Stimulated activated CD4-positive, alpha-beta T cell treated with anti-CD3 and anti-CD28 coated beads, Interleukin-15, amount 100 ng/mL, for 48 hours (primary cell): ENCODE measurements at regions not wholly inside any gene's neighbourhood (a gene's known extent, or its start where the extent isn't known, plus 50 kb on each side); places are given as distances from the start of the nearest gene placed in this dataset.

ENCODE experiments used
- DNase-seq, 2 donors: peaks; one replicate each; pipeline ENCODE4 v3.0.0-alpha.2; 2020; ENCODE audit warnings: low read depth in 2 of 2

DNA sequence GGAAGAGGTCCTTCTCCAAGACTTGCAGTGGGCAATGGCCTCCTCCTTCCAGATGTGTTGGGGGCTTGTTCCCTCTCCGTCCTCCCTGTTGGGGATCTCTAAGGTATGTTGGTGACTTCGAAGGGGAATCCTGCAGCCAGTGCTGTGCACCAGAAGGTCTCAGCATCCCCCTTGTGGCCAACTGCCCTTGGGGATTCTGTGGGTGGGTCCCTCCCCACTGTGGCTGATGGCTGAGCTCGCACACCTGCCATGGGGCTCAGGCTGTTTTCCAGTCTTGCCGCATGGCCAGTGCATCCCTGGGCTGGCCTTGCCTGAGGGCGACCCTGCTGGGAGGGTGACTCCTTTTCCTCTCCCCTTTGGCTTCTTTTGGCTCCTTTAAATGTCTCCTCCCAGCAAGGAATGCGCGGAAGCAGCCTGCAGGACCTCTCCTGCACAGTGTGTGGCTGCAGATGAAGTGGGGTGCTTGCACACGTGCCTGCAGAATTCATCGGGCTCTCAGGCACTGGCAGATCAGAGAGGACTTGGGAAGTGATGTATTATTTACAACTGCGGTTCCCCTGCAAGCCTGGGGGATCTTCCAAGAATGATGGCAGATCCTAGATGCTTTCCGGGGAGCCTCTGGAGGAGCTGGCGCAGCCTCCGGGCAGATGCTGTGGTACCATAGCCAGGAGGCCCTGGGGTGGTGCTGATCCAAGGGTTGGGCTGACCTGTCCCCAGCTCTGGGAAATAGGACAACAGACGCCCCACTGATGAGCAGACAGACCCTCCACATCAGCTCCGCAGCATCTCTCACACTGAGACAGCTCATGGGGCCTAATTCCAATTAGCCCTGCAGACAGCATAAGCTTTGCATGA lies 410.0 kb downstream of the TCERG1L start:
- no peak for DNase-seq

DNA sequence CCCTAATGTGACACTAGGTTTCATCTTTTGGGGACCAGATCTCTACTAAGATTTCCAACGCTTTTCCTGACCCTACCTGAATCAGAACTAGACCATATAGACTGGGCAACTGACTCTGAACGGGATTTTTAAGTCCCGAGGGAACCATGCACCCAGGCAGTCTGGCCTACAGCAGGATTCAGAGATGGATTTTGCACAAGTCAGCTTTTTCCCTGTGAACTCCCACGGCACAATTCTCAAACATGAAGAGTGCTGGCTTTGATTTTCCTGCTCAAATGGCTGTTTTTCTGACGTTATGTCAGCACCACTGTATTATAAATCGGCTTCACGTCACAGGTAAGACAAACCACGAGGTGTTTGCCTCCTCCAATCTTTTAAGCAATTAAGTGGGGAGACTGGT lies 409.1 kb downstream of the TCERG1L start:
- DNase-seq, result no peak

- no peak for DNase-seq
These were observed 408.6 kb downstream of the TCERG1L start for GRCh38 chr10:130902929-130903328.

DNA sequence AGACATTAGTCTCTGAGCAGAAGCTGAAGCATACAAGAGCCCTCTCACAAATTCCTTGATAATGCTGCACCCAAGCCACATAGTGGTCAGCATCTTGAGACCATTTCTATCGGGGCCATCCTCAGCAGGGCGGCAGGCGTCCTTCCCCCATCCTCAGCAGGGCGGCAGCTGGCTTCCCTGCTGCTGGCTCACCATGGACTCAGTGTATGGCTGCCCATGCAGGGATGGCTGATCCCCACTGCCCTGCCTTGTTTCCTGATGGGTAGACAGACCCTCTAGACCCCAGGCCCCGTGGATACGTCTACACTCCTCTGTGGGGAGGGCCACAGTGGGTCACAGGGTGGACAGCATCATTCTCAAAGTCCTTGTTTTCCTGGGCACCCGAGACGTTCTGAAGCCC lies 406.8 kb downstream of the TCERG1L start:
- DNase-seq, result no peak

GRCh38 chr10:130905386-130905785 lies 406.1 kb downstream of the TCERG1L start:
- no peak for DNase-seq

DNA sequence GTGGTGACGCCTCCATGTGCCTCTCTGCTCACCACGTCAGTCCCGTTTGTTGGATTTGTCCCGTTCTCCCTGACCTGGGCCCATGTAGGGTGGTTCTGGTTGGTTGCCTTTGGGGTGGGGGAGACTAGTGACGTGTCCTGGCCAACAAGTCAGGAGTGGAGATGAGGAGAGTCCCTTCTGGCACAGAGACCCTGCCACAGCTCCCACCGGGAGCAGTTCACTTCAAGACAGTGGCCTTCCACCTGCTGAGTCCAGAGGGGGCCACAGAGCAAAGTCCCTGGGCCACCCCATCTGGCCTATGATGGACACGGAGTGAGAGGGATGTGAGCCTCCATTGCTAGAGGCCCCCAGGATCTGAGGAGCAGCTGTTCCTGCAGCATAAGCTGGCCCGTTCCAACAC lies 405.6 kb downstream of the TCERG1L start:
- no peak for DNase-seq

DNA sequence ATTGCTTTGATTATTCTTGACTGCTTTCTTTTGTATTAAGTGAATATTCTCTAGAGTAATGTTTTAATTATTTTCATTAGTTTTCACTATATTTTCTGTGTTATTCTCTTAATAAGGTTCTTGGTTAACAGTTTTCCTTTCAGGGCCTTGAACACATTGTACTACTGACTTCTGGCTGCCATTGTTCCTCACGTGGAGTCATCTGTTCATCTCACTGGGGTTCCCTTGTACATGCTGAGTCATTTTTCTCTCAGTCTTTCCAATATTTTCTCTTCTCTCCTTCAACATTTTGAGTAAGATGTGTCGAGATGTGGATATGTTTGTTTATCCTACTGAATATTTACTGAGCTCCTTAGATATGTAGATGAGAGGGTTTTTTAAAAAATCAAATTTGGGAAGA lies 400.7 kb downstream of the TCERG1L start:
- no peak for DNase-seq

GRCh38 chr10:130913844-130914243 lies 397.7 kb downstream of the TCERG1L start:
- no peak for DNase-seq

DNA sequence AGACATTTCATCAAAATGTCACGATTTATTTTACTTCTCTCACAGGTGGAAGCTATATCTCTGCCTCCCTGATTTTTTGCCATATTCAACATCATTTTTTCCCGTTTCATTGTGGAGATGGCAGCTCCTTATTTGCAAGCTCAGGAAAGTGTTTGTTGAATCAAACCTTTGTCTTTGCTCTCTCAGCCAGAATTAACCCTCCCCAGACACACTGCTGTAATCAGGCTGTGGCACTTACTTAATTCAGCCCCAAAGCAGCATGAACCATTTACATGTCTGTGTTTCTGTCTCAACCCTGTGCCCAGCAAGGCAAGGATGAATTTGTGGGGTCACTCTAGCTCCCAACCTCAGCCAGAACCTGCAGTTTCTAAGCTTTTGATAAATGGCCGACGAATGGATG lies 397.2 kb downstream of the TCERG1L start:
- DNase-seq, result no peak

- no peak for DNase-seq
These were observed 396.5 kb downstream of the TCERG1L start for GRCh38 chr10:130915065-130915464.

- DNase-seq, result no peak
These were observed 390.1 kb downstream of the TCERG1L start for GRCh38 chr10:130921461-130921860.

DNA sequence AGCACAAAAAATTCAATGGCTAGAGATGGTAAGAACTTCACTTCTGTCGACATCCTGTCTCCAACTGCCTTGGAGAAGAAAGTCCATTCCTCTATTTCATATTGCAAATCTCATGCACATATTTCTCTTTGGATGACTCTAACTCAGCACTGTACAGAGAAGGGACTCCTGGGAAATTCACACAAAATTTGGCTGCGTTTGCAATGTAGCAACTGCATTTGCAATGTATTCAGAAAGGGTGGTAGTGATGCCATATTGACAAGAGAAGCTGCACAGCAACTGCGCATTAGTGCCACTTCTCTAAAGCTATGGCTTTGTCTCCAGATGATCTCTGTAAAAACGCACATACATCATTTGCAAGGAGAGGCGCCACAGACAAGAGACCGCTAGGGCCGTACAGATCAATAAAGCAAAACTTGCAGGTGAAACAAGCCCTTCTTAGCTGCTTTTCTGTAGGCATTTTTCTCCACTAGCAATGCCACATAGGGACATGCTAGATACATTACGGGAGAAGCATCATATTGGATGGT lies 389.5 kb downstream of the TCERG1L start:
- DNase-seq, result no peak

GRCh38 chr10:130923596-130923995 lies 387.9 kb downstream of the TCERG1L start:
- no peak for DNase-seq

DNA sequence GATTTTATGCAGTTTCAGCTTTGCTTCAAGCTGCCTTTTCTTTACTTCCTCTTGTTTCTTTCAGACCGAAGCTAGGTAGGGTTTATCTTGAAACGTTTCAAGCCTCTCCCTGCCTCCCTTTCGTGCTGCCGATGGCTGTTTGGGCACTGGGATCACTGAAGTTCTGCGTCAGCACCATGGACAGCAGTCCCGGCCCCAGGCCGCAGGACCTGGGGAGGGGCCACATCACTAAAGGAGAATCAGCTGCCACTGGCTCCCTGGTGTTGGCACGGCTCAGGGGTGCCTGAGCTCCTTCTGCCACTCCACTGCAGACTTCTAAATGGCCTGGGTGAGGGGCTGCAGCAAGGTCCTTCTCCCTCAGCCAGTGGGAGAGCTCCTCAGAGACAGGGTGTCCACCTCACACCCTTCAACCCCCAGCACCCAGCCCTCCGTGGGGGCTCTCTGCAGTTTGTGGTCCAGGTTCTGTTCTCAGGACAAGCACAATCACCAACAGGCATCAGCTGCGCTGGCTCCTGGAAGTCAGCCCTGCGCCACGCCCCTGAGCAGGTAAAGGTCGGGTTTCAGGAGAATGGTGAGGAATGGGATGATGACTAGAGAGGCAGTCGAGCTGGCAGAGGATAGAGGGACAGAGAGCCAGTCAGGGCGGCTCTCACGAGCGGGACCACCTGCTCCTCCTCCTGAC lies 387.2 kb downstream of the TCERG1L start:
- DNase-seq, result no peak

DNA sequence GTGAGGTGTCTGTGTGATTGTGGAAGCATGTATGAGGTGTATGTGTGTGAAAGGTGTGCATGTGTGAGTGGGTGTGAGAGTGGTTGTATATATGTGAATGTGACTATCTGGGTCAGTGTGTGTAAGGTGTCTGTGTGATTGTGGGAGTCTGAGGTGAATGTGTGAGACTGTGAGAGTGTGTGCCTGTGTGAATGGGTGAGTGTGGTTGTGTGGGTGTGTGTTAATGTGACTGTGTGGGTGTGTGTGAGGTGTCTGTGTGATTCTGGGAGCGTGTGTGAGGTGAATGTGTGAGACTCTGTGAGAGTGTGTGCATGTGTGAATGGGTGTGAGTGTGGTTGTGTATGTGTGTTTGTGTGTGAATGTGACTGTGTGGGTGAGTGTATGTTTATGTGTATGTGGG lies 385.1 kb downstream of the TCERG1L start:
- no peak for DNase-seq

DNA sequence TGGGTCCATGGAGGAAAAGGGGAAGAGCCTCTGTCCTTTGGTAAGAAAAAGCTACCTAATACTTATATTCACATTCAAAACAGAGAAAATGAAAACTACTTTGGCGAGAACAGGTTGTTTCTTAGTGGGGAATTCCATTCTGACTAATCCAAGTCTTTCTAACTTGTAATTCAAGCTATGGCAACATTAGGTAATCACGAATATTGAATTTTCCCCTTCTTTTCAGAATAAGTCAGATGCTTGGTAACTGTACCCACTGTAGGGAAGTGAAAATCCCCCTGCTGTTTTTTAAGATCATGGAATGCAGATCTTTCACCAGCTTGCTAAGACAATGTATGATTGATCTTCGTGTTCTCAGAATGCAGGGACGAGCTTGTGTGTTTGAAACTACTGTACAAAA lies 384.4 kb downstream of the TCERG1L start:
- no peak for DNase-seq

GRCh38 chr10:130928306-130928705 lies 383.2 kb downstream of the TCERG1L start:
- no peak for DNase-seq

DNA sequence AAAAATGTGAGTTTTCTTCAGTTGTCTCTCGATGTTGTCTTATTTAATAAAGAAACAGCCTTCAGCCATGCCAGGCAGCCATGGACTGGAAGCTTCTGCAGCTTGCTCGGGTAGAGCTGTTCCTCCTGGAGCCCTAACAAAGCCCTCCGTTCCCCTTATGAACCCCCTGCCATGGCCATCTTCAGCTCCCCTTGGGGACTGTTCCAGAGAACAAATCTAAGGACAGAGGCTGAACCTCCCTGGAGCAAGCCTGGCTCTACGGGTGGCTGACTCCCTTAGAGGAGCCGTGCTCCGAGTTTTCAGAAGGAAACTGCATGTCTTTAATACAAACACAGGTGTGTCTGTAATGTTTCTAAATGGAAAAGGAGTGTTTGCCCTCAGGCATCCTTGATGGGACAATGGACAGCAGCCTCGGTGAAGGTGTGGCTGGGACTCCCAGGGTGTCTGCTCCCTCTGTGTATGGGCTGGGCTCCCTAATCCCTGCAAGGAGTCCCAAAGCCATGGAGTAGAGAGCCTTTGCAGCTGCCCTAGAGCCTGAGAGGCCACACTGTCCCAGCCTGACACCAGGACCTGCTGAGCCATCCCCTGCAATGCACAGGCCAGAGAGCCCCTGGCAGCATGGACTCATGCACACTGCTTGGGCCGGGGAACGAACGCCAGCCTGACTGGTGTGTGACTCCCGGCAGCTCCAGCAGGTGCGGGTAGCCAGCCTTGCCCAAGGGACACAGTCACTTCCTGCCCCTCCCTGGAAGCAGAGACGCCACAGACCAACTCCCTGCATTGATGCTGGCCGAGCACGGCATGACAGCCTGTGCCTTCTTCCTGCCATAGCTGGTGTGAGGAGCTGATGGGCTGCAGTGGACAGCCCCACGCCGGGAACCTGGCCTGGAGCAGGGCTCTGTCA lies 381.8 kb downstream of the TCERG1L start:
- no peak for DNase-seq

DNA sequence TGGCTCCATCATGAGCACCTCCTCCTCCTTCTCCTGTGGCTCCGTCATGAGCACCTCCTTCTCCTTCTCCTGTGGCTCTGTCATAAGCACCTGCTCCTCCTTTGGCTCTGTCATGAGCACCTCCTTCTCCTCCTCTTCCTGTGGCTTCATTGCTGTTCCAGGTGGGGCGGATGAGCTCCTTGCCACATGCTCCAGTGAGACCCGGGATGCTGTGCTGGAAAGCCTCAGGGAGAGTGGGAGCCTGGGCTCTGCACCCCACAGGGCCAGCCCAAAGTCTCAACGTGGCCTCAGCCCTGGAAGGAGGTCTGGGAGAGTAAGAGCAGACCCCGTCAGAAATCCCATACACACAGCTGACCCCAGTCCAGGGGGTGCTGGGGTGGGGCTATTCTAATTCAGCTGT lies 380.7 kb downstream of the TCERG1L start:
- DNase-seq, result no peak

- no peak for DNase-seq
These were observed 380.3 kb downstream of the TCERG1L start for GRCh38 chr10:130931256-130931655.

GRCh38 chr10:130932326-130933007 lies 379.1 kb downstream of the TCERG1L start:
- DNase-seq, result no peak
